Esophagus squamous epithelium (tissue), 5 donors: ENCODE measurements at regions not wholly inside any gene's neighbourhood (a gene's known extent, or its start where the extent isn't known, plus 50 kb on each side); places are given as distances from the start of the nearest gene placed in this dataset.

Experiments
- DNase-seq: peaks from one replicate; lab custom pipeline; 2025; lab: John Stamatoyannopoulos, UW
- H3K27ac ChIP-seq, 4 donors: fragments of 200-600 bp; sonication (generic); one replicate each; pipeline ENCODE4 v1.5.1; 2016 to 2019; ENCODE audit warnings: mild to moderate bottlenecking in 1 of 4
- H3K27me3 ChIP-seq, 4 donors: fragments of 200-600 bp; sonication (generic); 1 replicate in 3 of 4; 2 replicates in 1 of 4; pipeline versions ENCODE4 v1.5.1 to v1.6.0; 2017 to 2021; ENCODE audit warnings: antibody characterized with exemption in 1 of 4
- H3K36me3 ChIP-seq, 3 donors: fragments of 200-600 bp; sonication (generic); one replicate each; pipeline ENCODE4 v1.5.1; 2016 to 2019
- H3K4me1 ChIP-seq, 3 donors: fragments of 200-600 bp; sonication (generic); one replicate each; pipeline ENCODE4 v1.5.1; 2017 to 2019
- H3K4me3 ChIP-seq, 4 donors: fragments of 200-600 bp; sonication (generic); 1 replicate in 3 of 4; 2 replicates in 1 of 4; pipeline ENCODE4 v1.5.1; 2016 to 2019; ENCODE audit warnings: mild to moderate bottlenecking in 2 of 4, moderate library complexity in 1 of 4
- H3K9me3 ChIP-seq, 3 donors: fragments of 200-600 bp; sonication (generic); one replicate each; pipeline ENCODE4 v1.5.1; 2016 to 2019
- CTCF ChIP-seq, 6 experiments: fragments of 450-650 bp in 4 of 6; fragments of 200-600 bp in 2 of 6; sonication (generic) in 2 of 6; IDR thresholded peaks; one replicate each; pipeline ENCODE4 v1.5.1; 2016 to 2019; ENCODE audit warnings: antibody characterized with exemption in 6 of 6, mild to moderate bottlenecking in 4 of 6, moderate library complexity in 4 of 6
- POLR2A ChIP-seq, 4 donors: fragments of 450-650 bp; IDR thresholded peaks; one replicate each; pipeline ENCODE4 v1.6.1; 2017; ENCODE audit warnings: antibody characterized with exemption in 4 of 4, mild to moderate bottlenecking in 4 of 4, moderate library complexity in 3 of 4
- WGBS, 2 donors: methylation state at CpG; one replicate each; pipeline ENCODE4 v1.1.5; 2018; 5-methylcytosine and 5-hydroxymethylcytosine counted together
- intact Hi-C: fragments of 100-400 bp; cut with DNase I; formaldehyde crosslinking; loops from one replicate; pipeline ENCODE4 v1.15.0; 2022
- small RNA-seq, 4 donors: library from RNA; depleted of rRNA; stranded (forward); fragments of <200 nt; gene quantifications; one replicate each; pipeline ENCODE3, GENCODE V24; 2016
- donor health status: DM: yes; HTN: yes; CAD: no.

GRCh38 chr5:20050262-20050661 is 62.3 kb upstream of the CDH18 start:
- intact Hi-C loops: no loop called here
- Histone ChIP-seq H3K4me3 (no peak overlapping the region), H3K36me3 (no peaks in the 10 kb centered on the region), H3K4me1 (no peaks in the 10 kb centered on the region), H3K27ac (no peak overlapping the region), H3K27me3 (no peaks in the 10 kb centered on the region), H3K9me3 (no peaks in the 10 kb centered on the region)
- no peak for DNase-seq
- TF ChIP-seq CTCF (IDR thresholded peaks at IDR 0.05): no peak
- no peak for TF ChIP-seq POLR2A (IDR thresholded peaks at IDR 0.05)

GRCh38 chr5:20044460-20044859 is 56.5 kb upstream of the CDH18 start:
- Histone ChIP-seq H3K9me3 (no peaks in the 10 kb centered on the region), H3K36me3 (no peaks in the 10 kb centered on the region), H3K27ac (no peak overlapping the region), H3K4me1 (no peaks in the 10 kb centered on the region), H3K27me3 (no peaks in the 10 kb centered on the region), H3K4me3 (no peak overlapping the region)
- intact Hi-C loops: no loop called here
- DNase-seq: no peak
- no peak for TF ChIP-seq CTCF (IDR thresholded peaks at IDR 0.05)
- TF ChIP-seq POLR2A (IDR thresholded peaks at IDR 0.05): no peak

- intact Hi-C loops: no loop called here
- H3K27ac ChIP-seq: no peak overlapping the region
- WGBS, 2 donors: 33 to 39% methylated on average over 6 of the region's 6 CpGs
- TF ChIP-seq CTCF (IDR thresholded peaks at IDR 0.05): no peak
- no peaks in the 10 kb centered on the region for H3K4me1 ChIP-seq
- H3K9me3 ChIP-seq: no peaks in the 10 kb centered on the region
- no peaks in the 10 kb centered on the region for H3K36me3 ChIP-seq
- no peak for DNase-seq
- no peaks in the 10 kb centered on the region for H3K27me3 ChIP-seq
- H3K4me3 ChIP-seq: no peak overlapping the region
Observed at GRCh38 chr5:20041326-20042274, 53.6 kb upstream of the CDH18 start.

- H3K9me3 ChIP-seq: no peaks in the 10 kb centered on the region
- no peak for TF ChIP-seq POLR2A (IDR thresholded peaks at IDR 0.05)
- DNase-seq: no peak
- H3K27me3 ChIP-seq: no peaks in the 10 kb centered on the region
- H3K4me1 ChIP-seq: no peaks in the 10 kb centered on the region
- no peak overlapping the region for H3K27ac ChIP-seq
- no peaks in the 10 kb centered on the region for H3K36me3 ChIP-seq
- no peak overlapping the region for H3K4me3 ChIP-seq
- WGBS, 2 donors: 77 to 81% methylated on average over 4 of the region's 4 CpGs
- intact Hi-C loops: no loop called here
Observed at GRCh38 chr5:20040901-20041300, 52.9 kb upstream of the CDH18 start.

Small RNA genes lying in the stretch of these regions (small RNA-seq; reads per million reads assigned to genes)
- 0 reads per million in 4 donors for gene AC093303.1
